ENCODE measurements at regions not wholly inside any gene's neighbourhood (a gene's known extent, or its start where the extent isn't known, plus 50 kb on each side); places are given as distances from the start of the nearest gene placed in this dataset.

- Histone ChIP-seq H3K4me3 (ENCODE audit: low read depth, low read length) (no peak overlapping the region), H3K27ac (no peak overlapping the region), H3K27me3 (replicated peaks) (no peaks in the 10 kb centered on the region), H3K36me3 (replicated peaks) (no peaks in the 10 kb centered on the region)
- no peak for DNase-seq
- in situ Hi-C loops (cut with HindIII; ENCODE audit: low pct_ligation_motif_present, low sequenced_read_pairs) = no loop called here
- no peak for TF ChIP-seq CTCF (IDR thresholded peaks at IDR 0.05; ENCODE audit: low read depth, low read length, missing control alignments)
These were observed 228.6 kb upstream of the ARRDC4 start for GRCh38 chr15:97731859-97732258.

- DNase-seq = no peak
- in situ Hi-C loops (cut with HindIII; ENCODE audit: low pct_ligation_motif_present, low sequenced_read_pairs) = no loop called here
- H3K27me3 ChIP-seq (replicated peaks) = no peaks in the 10 kb centered on the region
- no peak for TF ChIP-seq CTCF (IDR thresholded peaks at IDR 0.05; ENCODE audit: low read depth, low read length, missing control alignments)
- H3K4me3 ChIP-seq (ENCODE audit: low read depth, low read length) = no peak overlapping the region
- H3K27ac ChIP-seq = no peak overlapping the region
- no peaks in the 10 kb centered on the region for H3K36me3 ChIP-seq (replicated peaks)
These were observed 227.1 kb upstream of the ARRDC4 start for GRCh38 chr15:97733373-97733772.

GRCh38 chr15:97736748-97737147 is 223.8 kb upstream of the ARRDC4 start:
- in situ Hi-C loops (cut with HindIII; ENCODE audit: low pct_ligation_motif_present, low sequenced_read_pairs) = no loop called here
- no peak for TF ChIP-seq CTCF (IDR thresholded peaks at IDR 0.05; ENCODE audit: low read depth, low read length, missing control alignments)
- Histone ChIP-seq H3K27ac (no peak overlapping the region), H3K36me3 (replicated peaks) (no peaks in the 10 kb centered on the region), H3K27me3 (replicated peaks) (no peaks in the 10 kb centered on the region), H3K4me3 (ENCODE audit: low read depth, low read length) (no peak overlapping the region)
- no peak for DNase-seq

GRCh38 chr15:97745481-97746071 is 214.9 kb upstream of the ARRDC4 start:
- Histone ChIP-seq H3K27ac (no peak overlapping the region), H3K27me3 (replicated peaks) (no peaks in the 10 kb centered on the region), H3K4me3 (ENCODE audit: low read depth, low read length) (no peak overlapping the region), H3K36me3 (replicated peaks) (no peaks in the 10 kb centered on the region)
- in situ Hi-C loops (cut with HindIII; ENCODE audit: low pct_ligation_motif_present, low sequenced_read_pairs) = no loop called here
- peak; percentile 66 for TF ChIP-seq CTCF (IDR thresholded peaks at IDR 0.05; ENCODE audit: low read depth, low read length, missing control alignments)
- no peak for DNase-seq

- no peak for DNase-seq
- in situ Hi-C loops (cut with HindIII; ENCODE audit: low pct_ligation_motif_present, low sequenced_read_pairs) = no loop called here
These were observed 213.2 kb upstream of the ARRDC4 start for GRCh38 chr15:97747342-97747741.

More at GRCh38 chr15:97747342-97747741, 213.2 kb upstream of the ARRDC4 start:
- Histone ChIP-seq H3K4me3 (ENCODE audit: low read depth, low read length) (no peak overlapping the region), H3K27me3 (replicated peaks) (no peaks in the 10 kb centered on the region), H3K27ac (no peak overlapping the region), H3K36me3 (replicated peaks) (no peaks in the 10 kb centered on the region)
- no peak for TF ChIP-seq CTCF (IDR thresholded peaks at IDR 0.05; ENCODE audit: low read depth, low read length, missing control alignments)

Measured in brain microvascular endothelial cell (primary cell).